ENCODE measurements at regions not wholly inside any gene's neighbourhood (a gene's known extent, or its start where the extent isn't known, plus 50 kb on each side); places are given as distances from the start of the nearest gene placed in this dataset.

GRCh38 chr6:55023230-55023629 lies 151.1 kb upstream of the HCRTR2 start:
- Histone ChIP-seq H3K27me3 (no peaks in the 10 kb centered on the region), H3K4me1 (no peaks in the 10 kb centered on the region), H3K9me3 (no peaks in the 10 kb centered on the region), H3K4me3 (no peak overlapping the region), H3K27ac (no peak overlapping the region), H3K36me3 (ENCODE audit: low read depth, missing control alignments) (no peaks in the 10 kb centered on the region)
- no peak for DNase-seq
- WGBS, 2 donors = 60 to 67% methylated on average over 3 of the region's 3 CpGs
- TF ChIP-seq POLR2A (IDR thresholded peaks at IDR 0.05) = no peak
- TF ChIP-seq CTCF (IDR thresholded peaks at IDR 0.05) = no peak
- intact Hi-C loops (cut with DNase I; ENCODE audit: low total_unique reads) = no loop called here

GRCh38 chr6:55033016-55033546 lies 141.2 kb upstream of the HCRTR2 start:
- Histone ChIP-seq H3K27me3 (no peaks in the 10 kb centered on the region), H3K27ac (no peak overlapping the region), H3K36me3 (ENCODE audit: low read depth, missing control alignments) (no peaks in the 10 kb centered on the region), H3K4me1 (no peaks in the 10 kb centered on the region), H3K9me3 (no peaks in the 10 kb centered on the region), H3K4me3 (no peak overlapping the region)
- TF ChIP-seq POLR2A (IDR thresholded peaks at IDR 0.05) (no peak), CTCF (IDR thresholded peaks at IDR 0.05) (no peak)
- DNase-seq = no peak
- intact Hi-C loops (cut with DNase I; ENCODE audit: low total_unique reads) = no loop called here

- no peak for DNase-seq
- Histone ChIP-seq H3K9me3 (no peaks in the 10 kb centered on the region), H3K4me3 (no peak overlapping the region), H3K4me1 (no peaks in the 10 kb centered on the region), H3K36me3 (ENCODE audit: low read depth, missing control alignments) (no peaks in the 10 kb centered on the region), H3K27ac (no peak overlapping the region), H3K27me3 (no peaks in the 10 kb centered on the region)
- intact Hi-C loops (cut with DNase I; ENCODE audit: low total_unique reads) = no loop called here
- WGBS, 2 donors = 70 to 81% methylated on average over 3 of the region's 3 CpGs
- TF ChIP-seq CTCF (IDR thresholded peaks at IDR 0.05) (no peak), POLR2A (IDR thresholded peaks at IDR 0.05) (no peak)
Observed at GRCh38 chr6:55034752-55035151, 139.6 kb upstream of the HCRTR2 start.

- Histone ChIP-seq H3K9me3 (no peaks in the 10 kb centered on the region), H3K4me3 (no peak overlapping the region), H3K27ac (no peak overlapping the region), H3K4me1 (no peaks in the 10 kb centered on the region), H3K36me3 (ENCODE audit: low read depth, missing control alignments) (no peaks in the 10 kb centered on the region), H3K27me3 (no peaks in the 10 kb centered on the region)
- intact Hi-C loops (cut with DNase I; ENCODE audit: low total_unique reads) = no loop called here
- TF ChIP-seq POLR2A (IDR thresholded peaks at IDR 0.05) (no peak), CTCF (IDR thresholded peaks at IDR 0.05) (no peak)
- no peak for DNase-seq
- WGBS, 2 donors = 88 to 89% methylated on average over 3 of the region's 3 CpGs
Observed at GRCh38 chr6:55040102-55040848, 134.0 kb upstream of the HCRTR2 start.

GRCh38 chr6:55046869-55047422 lies 127.4 kb upstream of the HCRTR2 start:
- TF ChIP-seq POLR2A (IDR thresholded peaks at IDR 0.05) (no peak), CTCF (IDR thresholded peaks at IDR 0.05) (no peak)
- no peak overlapping the region for H3K4me3 ChIP-seq

More at GRCh38 chr6:55046869-55047422, 127.4 kb upstream of the HCRTR2 start:
- DNase-seq = no peak
- Histone ChIP-seq H3K4me1 (no peaks in the 10 kb centered on the region), H3K27ac (no peak overlapping the region), H3K36me3 (ENCODE audit: low read depth, missing control alignments) (no peaks in the 10 kb centered on the region), H3K9me3 (no peaks in the 10 kb centered on the region), H3K27me3 (no peaks in the 10 kb centered on the region)
- intact Hi-C loops (cut with DNase I; ENCODE audit: low total_unique reads) = no loop called here
- 71 to 72% methylated on average over 4 of the region's 4 CpGs for WGBS, 2 donors

All from testis (tissue), 2 donors.